ENCODE measurements at regions not wholly inside any gene's neighbourhood (a gene's known extent, or its start where the extent isn't known, plus 50 kb on each side); places are given as distances from the start of the nearest gene placed in this dataset.
A peak's percentile ranks its signal among the peaks of the same experiment; 100 is the strongest.

DNA sequence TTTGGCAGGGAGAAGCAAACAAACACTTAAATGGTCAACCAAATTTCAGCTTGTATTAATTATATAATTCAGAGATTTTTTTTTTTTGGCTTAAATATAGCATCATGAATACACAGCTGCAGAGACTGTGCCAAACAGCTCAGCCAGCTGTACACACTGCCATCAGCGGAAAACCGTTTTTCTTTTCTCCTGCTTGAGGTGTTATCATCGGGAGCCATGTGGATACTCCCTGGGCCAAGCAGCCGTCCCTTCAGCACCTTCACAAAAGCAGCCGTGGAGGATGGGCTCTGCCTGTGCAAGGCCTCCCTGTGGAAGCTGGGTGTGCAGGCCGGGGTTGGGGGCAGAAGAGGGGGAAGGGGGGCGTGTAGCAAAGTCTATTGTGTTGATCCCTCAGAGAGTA, 85.0 kb downstream of the NUF2 start:
- DNase-seq (ENCODE audit: low spot score): no peak

DNA sequence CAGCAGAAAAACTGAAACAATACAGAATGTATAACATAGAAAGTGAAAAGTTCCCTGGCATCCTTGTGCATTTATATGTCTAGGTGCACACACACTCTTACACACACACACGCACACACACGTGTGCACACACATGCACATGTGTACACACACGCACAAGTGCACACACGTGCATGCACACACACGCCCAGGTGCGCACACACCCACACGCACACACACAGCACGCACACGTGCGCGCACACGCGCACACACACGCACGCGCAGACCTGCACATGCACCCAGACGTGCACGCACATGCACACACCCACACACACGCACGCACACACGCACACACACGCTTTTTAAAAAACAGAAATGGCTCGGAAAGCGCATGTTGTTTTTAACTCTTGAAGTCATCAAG, 86.5 kb downstream of the NUF2 start:
- DNase-seq (ENCODE audit: low spot score): no peak

- DNase-seq (ENCODE audit: low spot score): peak; percentile 62
Observed at GRCh38 chr1:163410073-163410999, 88.6 kb downstream of the NUF2 start.

- DNase-seq (ENCODE audit: low spot score): no peak
Observed at GRCh38 chr1:163412221-163412620, 90.5 kb downstream of the NUF2 start.

GRCh38 chr1:163414778-163415177, 93.0 kb downstream of the NUF2 start:
- no peak for DNase-seq (ENCODE audit: low spot score)

DNA sequence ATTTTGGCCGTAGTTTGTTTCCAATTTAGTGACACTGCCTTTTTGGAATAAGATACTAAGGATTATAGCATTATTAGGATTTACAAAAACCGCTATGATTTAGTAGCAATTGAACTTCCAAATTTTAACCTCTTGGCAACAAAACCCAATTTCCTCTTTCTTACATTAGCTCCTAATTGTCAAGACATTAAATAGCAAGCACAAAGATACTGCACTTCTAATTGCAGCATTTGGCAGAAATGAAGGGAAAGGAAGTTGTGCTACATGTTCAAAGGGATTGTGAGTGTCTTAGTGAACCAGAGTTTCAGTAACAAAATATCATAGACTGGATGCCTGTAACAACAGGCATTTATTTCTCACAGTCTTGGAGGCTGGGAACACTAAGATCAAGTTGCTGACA, 99.9 kb downstream of the NUF2 start:
- DNase-seq (ENCODE audit: low spot score): no peak

DNA sequence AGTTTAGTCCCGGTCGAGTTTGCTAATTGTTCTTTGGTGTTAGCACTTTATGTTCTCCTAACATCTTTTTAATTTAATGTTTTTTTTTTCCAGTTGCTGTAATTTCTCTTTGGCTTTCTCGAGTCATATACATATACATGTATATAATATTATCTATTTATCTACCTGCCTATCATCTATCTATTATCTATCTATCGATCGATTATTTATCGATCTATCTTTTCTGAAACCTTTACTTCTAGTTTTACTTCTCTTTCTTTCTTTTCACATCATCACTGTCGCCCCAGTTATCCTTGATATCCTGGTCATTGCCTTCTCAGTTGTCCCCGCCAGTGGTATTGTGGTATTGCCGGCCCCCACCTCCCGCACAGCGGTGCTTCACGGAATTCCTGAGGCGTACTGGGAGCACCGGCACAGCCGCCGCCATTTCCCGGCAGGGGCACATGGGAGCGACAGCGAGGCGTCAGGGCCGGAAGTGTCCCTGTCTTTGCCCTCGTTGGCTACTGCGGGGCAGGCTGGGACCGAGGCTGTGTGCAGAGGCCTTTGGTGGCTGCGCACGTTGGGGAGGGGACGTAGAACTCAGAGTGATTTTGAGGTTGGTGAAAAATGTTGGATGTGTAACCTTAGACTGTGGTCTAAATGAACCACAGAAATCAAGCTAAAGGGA, 101.1 kb downstream of the NUF2 start:
- DNase-seq (ENCODE audit: low spot score): no peak

- no peak for DNase-seq (ENCODE audit: low spot score)
Observed at GRCh38 chr1:163426505-163427251, 104.9 kb downstream of the NUF2 start.

DNA sequence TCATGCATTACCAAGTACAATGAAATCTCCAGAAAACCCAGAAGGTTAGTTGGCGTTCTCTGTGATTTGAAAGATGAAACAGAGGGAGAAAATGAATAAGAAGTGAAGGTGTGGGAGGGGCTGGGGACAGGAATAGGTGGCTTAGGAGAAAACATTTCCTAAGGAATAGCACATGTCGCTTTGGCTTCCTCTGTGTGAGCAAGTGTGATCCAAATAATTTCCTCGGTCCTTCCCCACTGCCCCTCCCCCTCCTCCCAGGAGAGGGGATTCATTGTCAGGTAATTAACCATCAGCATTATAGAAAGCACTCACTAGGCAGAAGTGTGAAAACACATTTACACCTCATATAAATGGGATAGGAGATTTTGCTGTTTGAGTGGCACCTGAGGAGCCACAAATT, 105.5 kb downstream of the NUF2 start:
- DNase-seq (ENCODE audit: low spot score): no peak

DNA sequence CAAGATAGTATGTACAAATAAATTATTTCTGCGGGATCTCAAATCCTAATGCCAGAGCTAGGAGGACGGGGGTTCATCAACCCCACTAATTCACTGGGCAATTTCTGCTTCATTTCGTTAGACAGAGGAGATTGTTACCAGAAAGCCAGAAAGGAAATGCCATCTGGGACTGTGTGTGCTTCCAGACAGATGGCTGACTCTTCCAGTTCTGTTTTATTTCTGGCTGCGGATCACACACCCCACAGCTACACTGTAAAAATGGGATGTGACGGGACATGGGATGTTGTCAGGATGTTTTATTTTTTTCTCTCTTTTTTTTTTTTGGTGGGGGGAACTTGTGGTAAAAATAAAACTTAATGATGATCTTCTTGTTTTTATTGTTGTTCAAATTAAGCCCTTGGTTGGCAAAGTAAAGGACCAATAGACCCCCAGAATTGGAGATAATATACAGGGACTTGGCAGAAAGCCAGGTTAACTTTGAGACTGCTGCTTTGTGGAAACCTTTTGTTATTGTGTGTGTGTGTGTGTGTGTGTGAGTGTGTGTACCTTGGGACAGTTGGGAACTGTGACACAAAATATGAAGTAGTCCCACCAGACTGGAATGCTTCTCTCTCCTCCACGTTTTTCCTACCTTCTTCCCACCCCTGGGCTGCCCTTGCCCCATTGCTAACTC, 114.5 kb downstream of the NUF2 start:
- no peak for DNase-seq (ENCODE audit: low spot score)

DNA sequence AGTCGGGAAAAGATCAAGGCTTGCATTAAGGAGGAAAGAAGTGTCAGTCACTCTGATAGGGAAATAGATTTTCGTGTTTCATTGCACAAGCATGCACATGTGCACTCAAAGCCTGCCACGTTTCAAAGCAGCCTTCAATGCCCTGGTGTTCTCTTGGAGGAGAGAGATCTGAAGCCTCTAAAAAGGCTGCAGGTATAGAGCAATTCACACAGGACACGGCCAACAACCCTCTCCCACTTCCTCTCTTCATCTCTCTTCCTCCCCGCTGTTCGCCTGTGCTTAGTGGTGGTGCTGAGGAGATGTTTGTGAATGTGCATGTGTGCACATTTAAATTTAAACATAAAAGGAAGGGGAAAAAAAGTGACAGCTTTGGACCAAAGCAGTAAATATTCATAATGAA, 117.7 kb downstream of the NUF2 start:
- DNase-seq (ENCODE audit: low spot score): no peak

DNA sequence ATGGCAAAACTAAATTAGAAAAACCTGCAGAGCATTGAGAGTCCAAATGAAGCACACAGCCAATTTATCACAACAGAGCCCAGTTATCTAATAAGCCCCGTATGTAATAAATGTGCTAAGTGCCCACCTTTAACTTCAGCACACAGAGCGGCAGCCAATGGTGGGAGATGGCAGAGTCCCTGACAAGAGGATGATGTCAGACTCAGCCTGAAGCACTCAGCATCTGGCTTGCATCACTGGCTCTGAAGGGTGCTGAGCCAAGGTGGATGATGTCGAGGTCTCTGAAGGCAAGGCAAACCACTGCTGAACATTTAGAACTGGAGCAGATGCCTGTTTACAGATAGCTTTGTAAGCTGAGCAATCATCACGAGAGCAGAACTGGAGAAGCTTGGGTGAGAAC, 118.3 kb downstream of the NUF2 start:
- no peak for DNase-seq (ENCODE audit: low spot score)

- no peak for DNase-seq (ENCODE audit: low spot score)
Observed at GRCh38 chr1:163442231-163442879, 120.6 kb downstream of the NUF2 start.

DNA sequence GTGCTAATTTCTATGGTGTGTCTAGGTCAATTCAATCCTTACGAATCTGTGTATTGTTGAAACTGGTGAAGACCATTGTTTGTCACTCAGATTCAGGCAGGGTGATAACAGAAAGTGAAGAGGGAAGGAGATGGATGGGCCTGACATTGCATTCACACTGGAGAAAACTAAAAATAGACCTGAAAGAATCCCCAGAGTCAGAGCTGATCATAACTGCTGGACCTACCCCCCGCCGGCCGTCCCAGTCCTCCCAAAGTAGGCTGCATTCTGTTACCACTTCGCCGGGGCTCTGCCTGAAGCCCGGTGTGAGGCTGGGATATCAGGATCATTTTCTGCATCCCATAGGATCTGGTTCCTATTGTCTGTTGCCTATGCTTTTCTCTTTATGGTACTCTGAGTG, 121.1 kb downstream of the NUF2 start:
- DNase-seq (ENCODE audit: low spot score): no peak

GRCh38 chr1:163443863-163444262, 122.1 kb downstream of the NUF2 start:
- no peak for DNase-seq (ENCODE audit: low spot score)

DNA sequence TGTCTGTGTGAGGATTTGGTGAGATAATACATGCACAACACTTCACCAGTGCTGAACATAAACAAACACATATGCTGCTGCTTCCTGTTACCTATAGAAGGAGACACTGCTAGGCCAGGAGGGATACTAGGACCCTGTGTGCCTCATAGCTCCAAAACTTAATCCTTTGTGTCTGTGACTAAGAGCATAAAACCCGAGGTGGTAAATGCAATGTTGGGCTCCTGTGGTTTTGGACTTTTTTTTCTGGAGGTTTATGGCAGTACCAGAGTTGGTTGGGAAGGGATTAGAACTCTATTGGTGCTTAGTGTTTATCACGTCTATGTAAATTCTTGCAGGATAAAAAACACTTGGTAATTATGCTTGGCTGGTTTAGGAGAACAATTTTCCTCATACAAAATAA, 122.9 kb downstream of the NUF2 start:
- DNase-seq (ENCODE audit: low spot score): no peak

- DNase-seq (ENCODE audit: low spot score): no peak
Observed at GRCh38 chr1:163450986-163451385, 129.2 kb downstream of the NUF2 start.

DNA sequence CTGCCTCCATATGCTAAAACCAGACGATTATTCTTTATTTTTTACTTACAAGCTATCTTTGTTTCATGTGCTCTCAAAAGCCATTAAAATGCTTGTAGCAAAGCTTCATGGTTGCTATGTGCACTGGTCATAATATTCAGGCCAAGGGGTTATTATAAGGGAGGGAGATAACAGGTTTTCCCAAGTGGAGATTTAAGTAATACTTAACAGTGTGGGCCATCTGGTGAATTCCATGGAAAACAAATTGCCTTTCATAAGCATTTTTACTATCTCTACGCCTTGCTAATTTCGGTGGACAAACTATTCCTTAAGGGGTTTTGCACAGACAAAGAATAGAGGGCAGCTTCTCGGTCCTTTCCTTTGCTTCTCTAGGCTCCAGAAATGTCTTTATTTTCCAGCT, 137.8 kb downstream of the NUF2 start:
- DNase-seq (ENCODE audit: low spot score): no peak

- DNase-seq (ENCODE audit: low spot score): no peak
Observed at GRCh38 chr1:163467289-163467688, 145.5 kb downstream of the NUF2 start.

GRCh38 chr1:163471779-163472650, 150.3 kb downstream of the NUF2 start:
- DNase-seq (ENCODE audit: low spot score): no peak
